ENCODE measurements at regions not wholly inside any gene's neighbourhood (a gene's known extent, or its start where the extent isn't known, plus 50 kb on each side); places are given as distances from the start of the nearest gene placed in this dataset.
"Not testable (repeated sequence)": the region's sequence is repeated elsewhere in the genome, so short reads cannot be mapped to it uniquely, and the experiment has no call there.

DNA sequence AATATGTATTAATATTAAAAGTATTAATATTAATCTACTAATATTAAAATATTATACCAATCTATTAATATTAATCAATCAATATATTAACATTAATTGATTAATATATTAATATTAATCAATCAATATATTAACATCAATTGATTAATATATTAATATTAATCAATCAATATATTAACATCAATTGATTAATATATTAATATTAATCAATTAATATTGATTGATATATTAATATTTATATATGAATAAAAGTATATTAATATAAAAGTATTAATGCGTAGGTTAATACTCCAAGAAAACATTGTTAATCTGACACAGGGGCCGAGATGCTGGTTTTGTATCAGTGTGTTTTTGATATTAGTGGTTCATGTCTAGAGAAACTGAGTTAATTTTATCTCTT is 1430.1 kb upstream of the SEL1L start:
- DNase-seq (ENCODE audit: low spot score) = no peak

DNA sequence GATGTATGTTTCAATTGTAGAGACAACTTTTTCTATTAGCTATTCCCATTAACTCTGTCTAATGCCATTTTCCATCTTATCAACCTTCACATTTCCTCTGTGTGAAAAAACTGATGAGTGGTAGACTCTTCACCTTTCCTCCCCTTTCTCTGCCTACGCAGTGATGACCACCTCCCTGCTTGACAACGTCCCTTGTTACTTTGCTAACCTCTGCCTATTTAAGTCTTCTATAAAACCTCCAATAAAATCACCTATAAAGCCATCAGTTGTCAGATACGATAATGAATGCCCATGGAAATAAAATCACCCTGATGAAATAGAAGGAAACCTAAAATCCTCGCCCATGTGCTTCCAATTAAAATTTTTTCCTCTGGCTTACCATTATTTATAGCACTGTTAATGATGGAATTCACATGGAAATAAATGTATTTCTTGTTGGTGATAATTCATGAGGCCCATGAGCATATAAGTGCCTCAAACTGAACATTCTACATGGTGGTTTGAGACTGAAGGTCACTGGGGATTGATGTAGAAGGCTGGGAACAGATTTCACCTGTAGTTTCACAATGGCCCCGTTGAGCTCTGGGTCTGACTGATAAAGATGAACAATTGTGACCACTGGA is 1454.0 kb upstream of the SEL1L start:
- no peak for DNase-seq (ENCODE audit: low spot score)

DNA sequence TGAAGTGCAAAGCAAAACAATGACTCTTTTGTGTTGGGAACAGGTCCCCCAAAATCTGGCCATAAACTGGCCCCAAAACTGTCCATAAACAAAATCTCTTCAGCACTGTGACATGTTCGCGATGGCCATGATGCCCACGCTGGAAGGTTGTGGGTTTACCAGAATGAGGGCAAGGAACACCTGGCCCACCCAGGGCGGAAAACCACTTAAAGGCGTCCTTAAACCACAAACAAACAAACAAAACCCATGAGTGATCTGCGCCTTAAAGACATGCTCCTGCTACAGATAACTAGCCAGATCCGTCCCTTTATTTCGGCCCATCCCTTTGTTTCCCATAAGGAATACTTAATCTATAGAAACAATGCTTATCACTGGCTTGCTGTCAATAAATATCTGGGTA is 1460.9 kb upstream of the SEL1L start:
- DNase-seq (ENCODE audit: low spot score) = not testable (repeated sequence)

DNA sequence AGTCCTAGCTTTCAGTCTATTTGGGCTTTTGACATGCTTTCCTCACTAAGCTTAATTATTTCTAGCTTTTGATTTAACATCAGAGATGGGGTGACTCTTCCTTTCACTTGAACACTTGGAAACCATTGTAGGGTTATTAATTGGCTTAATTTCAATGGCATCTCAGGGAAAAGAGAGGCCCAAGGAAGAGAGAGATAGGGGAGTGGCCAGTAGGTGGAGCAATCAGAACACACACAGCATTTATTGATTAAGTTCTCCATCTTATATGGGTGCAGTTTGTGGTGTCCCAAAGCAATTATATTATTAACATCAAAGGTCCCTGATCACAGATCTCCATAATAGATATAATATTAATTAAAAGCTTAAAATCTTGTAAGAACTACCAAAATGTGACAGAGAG is 1466.1 kb upstream of the SEL1L start:
- DNase-seq (ENCODE audit: low spot score) = no peak

DNA sequence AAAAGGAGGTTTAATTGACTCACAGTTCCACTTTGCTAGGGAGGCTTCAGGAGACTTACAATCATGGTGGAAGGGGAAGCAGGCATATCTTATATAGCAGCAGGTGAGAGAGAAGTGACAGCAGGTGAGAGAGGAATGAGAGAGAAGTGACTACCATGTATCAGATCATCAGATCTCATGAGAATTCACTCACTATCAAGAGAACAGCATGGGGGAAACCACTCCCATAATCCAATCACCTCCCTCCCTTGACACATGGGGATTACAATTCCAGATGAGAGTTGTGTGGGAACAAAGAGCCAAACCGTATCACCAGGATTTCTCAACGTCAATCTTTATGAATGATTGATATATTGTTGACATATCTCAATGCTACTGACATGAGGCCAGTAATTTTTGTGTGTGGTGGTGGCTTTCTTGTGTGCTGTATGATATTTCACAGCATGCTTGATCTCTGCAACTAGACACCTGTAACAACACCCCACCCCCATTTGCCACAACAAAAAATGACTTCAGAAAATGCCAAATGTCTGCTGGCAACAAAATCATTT is 1470.9 kb upstream of the SEL1L start:
- no peak for DNase-seq (ENCODE audit: low spot score)

DNA sequence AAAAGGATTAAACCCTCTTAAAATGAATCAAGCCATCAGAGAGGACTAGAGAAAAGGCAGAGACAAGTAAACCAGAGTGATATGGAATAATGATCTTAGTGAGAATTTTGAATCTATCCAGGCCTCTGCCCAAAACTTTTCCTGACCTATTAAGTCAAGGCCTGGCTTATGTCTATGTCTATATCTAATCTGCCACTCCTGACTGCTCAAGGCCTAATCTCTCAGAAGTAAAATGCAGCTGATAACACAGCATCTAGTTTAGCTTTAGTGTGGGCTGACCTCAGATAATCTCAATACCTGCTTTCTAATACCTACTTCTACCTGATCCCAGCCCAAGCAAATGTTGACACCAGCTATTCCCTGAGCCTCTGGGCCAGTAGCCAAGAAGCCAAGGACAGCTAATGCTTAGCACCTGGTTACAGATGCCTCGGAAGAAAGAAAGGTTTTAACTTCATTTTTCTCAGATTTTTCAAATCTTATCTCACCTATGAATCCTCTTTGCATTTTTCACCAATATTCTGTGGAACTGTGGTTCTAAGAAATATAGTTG is 1472.5 kb upstream of the SEL1L start:
- no peak for DNase-seq (ENCODE audit: low spot score)

DNA sequence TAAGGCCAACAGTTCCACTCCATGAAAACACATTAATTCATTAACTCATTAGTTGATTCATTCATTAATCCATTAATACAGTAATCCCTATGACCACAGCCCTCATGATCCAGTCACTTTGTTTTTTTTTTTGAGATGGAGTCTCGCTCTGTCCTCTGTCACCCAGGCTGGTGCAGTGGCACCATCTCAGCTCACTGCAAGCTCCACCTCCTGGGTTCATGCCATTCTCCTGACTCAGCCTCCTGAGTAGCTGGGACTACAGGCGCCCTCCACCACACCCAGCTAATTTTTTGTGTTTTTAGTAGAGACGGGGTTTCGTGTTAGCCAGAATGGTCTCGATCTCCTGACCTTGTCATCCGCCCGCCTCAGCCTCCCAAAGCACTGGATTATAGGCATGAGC is 1473.4 kb upstream of the SEL1L start:
- not testable (repeated sequence) for DNase-seq (ENCODE audit: low spot score)

DNA sequence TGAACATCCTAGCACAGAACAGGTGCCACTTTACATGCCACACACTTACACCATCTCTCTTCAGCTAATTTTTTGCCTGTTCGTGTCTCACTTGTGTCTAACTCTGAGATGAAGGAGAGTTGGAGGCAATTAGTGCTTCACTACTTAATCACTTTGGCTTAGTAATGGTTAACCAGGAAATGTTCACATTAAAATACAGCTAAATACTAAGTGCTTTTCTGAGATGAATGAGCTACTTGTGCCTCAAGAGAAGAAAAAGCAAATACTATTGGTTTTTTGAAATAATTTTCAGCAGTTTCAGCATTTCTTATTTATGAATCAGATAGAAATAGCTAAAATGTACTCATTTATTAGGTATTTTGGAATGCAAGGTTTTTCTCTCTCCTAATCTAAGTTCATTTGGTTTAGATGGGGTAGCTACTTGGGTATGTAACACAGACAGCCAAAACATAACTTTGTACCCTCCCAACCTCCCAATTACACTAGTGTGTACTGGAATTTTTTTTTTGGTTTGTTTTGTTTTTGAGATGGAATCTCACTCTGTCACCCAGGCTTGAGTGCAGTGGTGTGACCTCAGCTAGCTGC is 1474.1 kb upstream of the SEL1L start:
- no peak for DNase-seq (ENCODE audit: low spot score)

DNA sequence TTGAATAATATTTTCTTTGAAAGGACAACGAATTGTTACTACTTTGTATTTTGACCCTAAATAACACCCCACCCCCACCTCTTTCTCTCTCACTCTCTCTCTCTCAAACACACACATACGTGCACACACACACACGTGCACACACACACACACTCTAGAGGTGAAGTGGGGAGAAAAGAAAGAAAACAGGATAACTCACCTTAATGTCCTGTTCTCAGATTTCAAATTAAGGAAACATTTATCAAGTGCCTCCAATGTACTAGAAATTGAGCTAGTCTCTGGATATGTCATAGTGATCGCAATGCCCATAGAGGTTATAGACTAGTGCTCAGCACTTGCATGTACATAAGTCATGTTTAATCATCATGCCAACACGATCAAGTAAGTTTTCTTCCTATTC is 1483.6 kb upstream of the SEL1L start:
- no peak for DNase-seq (ENCODE audit: low spot score)

DNA sequence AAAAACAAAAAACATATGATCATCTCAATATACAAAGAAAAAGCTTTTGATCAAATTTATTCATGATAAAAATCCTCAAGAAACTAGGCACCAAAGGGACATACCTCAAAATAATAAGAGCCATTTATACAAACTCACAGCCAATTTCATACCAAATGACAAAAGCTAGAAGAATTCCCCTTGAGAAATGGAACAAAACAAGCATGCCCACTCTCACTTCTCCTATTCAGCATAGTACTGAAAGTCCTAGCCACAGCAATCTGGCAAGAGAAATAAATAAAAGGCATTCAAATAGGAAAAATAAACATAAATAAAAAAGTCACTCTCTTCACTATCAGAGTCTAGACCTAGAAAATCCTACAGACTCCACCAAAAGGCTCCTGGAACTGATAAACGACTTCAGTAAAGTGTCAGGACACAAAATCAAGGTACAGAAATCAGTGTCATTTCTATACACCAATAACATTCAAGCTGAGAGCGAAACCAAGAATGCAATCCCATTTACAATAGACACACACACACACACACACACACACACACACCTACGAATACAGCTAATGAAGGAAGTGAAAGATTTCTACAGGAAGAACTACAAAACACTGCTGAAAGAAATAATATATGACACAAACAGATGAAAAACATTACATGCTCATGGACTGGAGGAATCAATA is 1486.2 kb upstream of the SEL1L start:
- no peak for DNase-seq (ENCODE audit: low spot score)

DNA sequence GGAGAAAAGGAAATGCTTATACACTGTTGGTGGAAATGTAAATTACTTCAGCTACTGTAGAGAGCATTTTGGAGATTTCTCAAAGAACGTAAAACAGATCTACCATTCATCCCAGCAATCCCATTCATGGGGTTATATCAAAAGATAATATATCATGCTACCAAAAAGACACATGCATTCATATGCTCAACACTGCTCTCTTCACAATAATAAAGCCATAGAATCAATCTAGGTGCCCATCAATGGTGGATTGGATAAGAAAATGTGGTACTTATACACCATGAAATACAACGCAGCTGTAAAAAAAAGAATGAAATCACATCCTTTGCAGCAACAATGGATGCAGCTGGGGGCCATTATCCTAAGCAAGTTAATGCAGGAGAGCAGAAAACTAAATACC is 1487.7 kb upstream of the SEL1L start:
- no peak for DNase-seq (ENCODE audit: low spot score)

DNA sequence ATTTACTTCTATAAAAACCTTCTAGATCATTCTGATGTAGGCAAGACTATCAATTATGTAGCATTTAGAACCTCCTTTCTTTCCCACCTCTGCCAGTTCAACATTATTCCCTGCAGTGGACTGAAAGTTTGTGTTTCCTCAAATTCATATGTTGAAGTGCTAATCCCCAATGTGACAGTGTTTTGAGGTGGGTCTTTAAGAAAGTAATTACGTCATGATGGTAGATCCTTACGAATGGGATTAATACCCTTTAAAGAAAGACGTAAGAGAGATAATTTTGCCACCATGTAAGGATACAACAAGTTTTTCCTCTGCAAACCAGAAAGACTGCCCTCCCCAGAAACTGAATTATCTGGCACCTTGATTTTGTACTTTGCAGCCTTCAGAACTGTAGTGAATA is 1489.7 kb upstream of the SEL1L start:
- no peak for DNase-seq (ENCODE audit: low spot score)

DNA sequence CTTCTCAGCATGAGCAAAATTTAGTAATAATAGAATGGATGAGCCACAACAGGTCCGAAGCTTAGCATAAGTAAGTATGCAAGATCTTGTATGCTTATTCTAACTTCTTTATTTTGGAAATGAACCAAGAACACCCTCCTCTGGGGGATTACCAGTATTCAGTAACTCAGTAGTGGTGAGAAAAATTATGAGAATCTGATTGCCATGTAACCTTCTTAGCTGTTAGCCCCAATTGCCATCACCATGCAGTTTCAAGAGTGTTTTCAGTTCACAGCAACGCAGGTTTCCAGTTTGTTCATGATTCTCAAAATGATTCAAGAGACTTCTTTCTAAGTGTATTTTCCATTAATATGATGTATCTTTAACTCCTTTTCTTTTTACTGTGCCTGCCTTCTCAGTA is 1507.6 kb upstream of the SEL1L start:
- DNase-seq (ENCODE audit: low spot score) = no peak

DNA sequence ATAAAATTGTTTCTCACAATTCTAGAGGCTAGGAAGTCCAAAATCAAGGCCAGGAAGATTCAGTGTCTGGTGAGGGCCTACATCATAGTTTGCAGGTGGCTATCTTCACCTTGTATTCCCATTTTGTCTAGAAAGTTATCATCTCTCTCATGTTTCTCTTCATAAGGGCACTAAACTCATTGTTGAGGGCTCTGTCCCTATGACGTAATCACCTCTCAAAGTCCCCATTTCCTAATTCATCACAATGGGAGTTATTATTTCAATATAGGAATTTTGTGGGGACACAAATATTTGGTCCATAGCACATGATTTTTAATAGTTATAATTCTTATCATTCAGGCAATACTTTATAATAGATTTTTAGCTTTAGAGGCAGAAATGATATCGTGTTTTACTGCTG is 1509.2 kb upstream of the SEL1L start:
- DNase-seq (ENCODE audit: low spot score) = no peak

DNA sequence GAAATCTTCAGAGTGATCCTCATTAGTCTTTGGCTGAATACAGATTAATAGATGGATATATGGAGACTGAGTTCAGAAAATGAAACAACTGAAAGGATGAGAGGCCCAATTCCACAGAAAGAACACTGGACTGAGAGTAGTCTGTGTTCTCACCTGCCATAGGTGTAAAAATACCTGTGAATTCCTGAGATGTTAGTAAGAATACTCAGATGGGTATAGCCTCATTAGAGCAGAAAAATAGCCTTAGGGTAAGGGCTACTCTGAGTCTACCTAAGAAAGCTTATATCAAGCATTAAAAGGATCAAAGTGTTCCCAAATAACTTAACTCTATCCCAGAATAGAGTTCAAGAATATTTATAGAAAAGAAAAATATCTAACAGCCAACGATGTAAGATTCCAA is 1510.3 kb upstream of the SEL1L start:
- DNase-seq (ENCODE audit: low spot score) = no peak

DNA sequence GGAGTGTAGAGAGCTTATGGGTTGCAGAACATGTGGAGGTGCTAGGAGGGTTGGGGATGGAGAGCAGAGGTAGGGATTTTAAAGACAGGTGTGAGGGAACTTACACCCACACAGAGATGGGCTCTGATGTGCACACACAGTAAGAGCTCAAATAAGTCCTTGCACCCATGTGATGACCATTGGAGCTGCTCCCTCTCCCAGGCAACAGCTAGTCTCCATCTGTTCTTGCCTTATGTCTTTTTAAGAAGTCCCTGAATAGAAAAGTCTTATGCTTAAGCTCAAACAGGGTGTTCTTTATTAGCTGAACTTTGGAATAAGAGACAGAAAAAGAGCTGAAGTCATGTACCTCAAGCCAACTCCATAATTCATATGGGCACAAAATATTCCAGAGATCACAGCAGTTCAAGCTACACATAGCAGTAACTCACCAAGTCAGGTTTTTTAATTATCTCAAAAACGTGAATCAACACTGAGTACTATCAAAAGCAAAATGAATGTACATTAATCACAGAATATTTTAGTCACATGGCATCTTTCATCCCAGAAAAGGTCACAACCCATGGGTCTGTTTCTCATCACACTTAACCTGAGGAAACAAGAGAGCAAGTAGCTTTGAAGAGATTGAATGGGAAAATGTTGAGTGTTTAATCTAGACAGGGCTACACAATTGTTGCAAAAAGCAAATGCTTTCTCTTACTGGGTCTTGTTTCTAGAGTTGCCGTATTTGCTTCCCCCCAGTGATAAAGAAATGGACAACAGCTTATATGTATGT is 1513.6 kb upstream of the SEL1L start:
- no peak for DNase-seq (ENCODE audit: low spot score)

DNA sequence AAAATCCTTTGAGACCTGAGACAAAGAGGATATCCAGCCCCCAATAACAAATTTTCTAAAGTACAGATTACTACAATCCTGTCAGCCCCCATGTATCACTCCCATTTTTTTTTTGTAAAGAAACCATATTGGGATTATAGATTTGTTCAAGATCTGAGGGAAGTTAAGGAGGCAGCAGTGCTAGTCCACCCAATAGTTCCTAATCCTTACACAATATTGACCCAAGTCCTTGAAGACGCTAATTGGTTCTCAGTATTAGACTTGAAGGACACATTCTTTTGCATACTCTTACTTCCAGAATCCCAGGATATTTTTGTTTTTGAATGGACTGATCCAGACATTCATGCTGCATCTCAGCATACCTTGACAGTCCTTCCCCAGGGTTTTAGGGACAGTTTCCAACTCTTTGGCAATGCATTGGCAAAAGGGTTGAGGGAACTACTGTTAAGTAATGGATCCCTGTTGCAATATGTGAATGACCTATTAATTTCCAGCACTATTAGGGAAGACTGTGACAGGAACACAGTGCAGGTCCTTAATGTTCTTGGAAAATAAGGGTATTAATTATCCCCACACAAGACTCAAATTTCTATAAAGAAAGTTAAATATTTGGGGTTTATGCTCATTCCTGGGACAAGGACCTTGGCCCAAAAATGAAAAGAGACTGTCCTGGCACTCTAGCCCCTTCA is 1519.5 kb upstream of the SEL1L start:
- DNase-seq (ENCODE audit: low spot score) = no peak

DNA sequence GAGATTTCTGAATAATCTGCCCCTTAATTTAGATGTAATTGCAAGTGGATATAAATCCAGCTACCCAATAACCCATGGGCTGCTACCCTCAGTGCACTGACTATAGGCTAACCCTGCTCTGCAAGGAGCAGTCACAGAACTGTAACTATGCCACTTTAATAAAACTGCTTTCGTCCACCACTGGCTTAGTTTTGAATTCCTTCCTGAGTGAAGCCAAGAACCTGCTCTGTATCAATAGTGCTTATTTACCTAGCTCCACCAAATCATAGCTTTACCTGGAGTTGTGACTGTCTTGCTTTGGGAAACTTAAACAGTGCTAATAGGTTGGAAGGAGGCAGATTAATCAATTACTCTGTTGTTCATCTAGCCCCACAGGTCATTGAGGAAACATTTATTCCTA is 1524.4 kb upstream of the SEL1L start:
- no peak for DNase-seq (ENCODE audit: low spot score)

DNA sequence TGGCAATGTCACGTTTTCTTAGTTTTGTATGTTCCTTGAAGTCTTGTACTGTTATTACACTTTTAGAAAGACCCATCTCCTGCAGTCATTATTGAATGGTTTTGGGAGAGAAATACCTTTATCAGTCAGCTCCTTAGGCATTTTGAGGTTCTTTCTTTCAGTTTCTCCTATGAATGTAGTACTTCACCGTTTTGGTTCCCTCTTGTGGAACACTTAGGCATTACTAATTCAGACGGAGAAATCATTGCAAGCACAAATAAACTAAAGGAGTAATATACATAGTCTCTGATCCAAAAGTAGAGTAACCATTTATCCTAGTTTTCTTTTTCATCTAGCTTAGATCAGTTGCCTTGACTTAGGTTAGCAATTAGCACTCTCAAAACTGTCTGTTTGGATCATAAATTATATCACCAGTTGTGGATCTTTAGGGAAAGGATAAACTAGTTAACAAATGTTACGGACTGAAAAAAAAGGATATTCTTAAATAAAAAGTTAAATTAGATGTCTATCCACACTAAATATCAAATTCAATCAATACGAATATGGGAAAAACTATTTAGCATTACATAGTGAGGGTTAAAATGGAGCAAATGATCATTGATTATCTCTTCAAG is 1538.3 kb upstream of the SEL1L start:
- DNase-seq (ENCODE audit: low spot score) = no peak

DNA sequence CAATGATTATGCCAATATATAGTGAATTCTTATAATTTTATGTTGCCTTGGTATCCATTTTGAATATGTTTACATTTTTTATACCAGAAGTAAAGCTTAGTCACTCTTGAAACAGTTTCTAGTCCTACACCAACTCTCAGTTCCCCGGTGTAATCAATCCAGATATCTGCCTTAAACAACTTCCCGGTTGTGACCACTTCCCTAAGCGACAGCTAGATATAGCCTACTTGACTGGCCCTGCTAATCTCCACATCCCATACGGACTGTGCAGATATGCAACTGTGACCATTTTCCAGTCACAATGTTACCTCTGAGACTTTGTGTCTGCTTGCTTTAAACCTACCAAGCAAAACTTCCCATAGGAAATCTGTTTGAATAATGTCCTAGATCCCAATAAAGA is 1551.5 kb upstream of the SEL1L start:
- DNase-seq (ENCODE audit: low spot score) = no peak

DNA sequence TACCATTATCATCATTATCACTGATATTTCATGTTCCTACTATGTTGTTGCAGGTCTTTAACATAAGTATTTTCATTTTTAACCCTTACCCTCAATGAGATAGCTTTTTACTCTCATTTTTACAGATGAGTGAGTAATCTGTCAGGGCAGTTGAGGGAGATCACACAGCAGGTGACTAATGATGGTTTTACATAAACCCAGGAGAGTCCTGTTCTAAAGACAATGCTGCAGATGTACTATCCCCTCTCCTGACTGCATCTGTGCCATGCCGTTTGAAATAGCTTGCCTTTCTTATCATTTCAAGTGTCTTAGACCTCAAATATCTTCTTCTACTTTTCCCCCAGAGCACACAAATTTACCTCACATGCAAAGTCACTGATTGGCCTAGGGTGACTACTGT is 1552.1 kb upstream of the SEL1L start:
- no peak for DNase-seq (ENCODE audit: low spot score)

All from hematopoietic multipotent progenitor cell treated with erythropoietin and hydrocortisone succinate and interleukin-3 and kit ligand, for 15 days (in vitro differentiated cells).